Small intestine (tissue), 7 donors: ENCODE measurements at regions not wholly inside any gene's neighbourhood (a gene's known extent, or its start where the extent isn't known, plus 50 kb on each side); places are given as distances from the start of the nearest gene placed in this dataset.

Experiments
- DNase-seq, 2 donors: peaks; one replicate each; pipeline versions ENCODE4 v3.0.0 to v3.0.0-alpha.2; 2013
- FAIRE-seq: peaks from 2 replicates; lab custom pipeline; 2012; peaks lifted over from hg19 to GRCh38; lab: Jason Lieb, UNC
- H3K27ac ChIP-seq, 3 donors: one replicate each; pipeline ENCODE4 v1.5.1; 2013; ENCODE audit warnings: low read length in 2 of 3, mild to moderate bottlenecking in 2 of 3, control low read depth in 1 of 3, inconsistent platforms in 1 of 3, low read depth in 1 of 3, moderate library complexity in 1 of 3
- H3K27me3 ChIP-seq, 3 donors: one replicate each; pipeline ENCODE4 v1.6.1; 2013; ENCODE audit warnings: low read length in 3 of 3, inconsistent platforms in 1 of 3; ENCODE audit not compliant: control insufficient read depth in 3 of 3, insufficient read depth in 3 of 3
- H3K36me3 ChIP-seq, 3 donors: one replicate each; pipeline ENCODE4 v1.6.1; 2013; ENCODE audit warnings: low read length in 3 of 3, inconsistent platforms in 1 of 3, low read depth in 1 of 3, mild to moderate bottlenecking in 1 of 3, moderate library complexity in 1 of 3; ENCODE audit not compliant: control insufficient read depth in 3 of 3, insufficient read depth in 2 of 3
- H3K4me1 ChIP-seq, 3 donors: one replicate each; pipeline ENCODE4 v1.6.1; 2013; ENCODE audit warnings: low read length in 2 of 3, inconsistent platforms in 1 of 3, low read depth in 1 of 3, mild to moderate bottlenecking in 1 of 3, moderate library complexity in 1 of 3; ENCODE audit not compliant: control insufficient read depth in 3 of 3, insufficient read depth in 2 of 3
- H3K4me3 ChIP-seq, 3 donors: one replicate each; pipeline ENCODE4 v1.5.1; 2013; ENCODE audit warnings: low read length in 3 of 3, control low read depth in 1 of 3, inconsistent platforms in 1 of 3, low read depth in 1 of 3, mild to moderate bottlenecking in 1 of 3, moderate library complexity in 1 of 3
- H3K9me3 ChIP-seq, 2 donors: one replicate each; pipeline ENCODE4 v1.6.1; 2013; ENCODE audit warnings: low read depth in 1 of 2, low read length in 1 of 2; ENCODE audit not compliant: control insufficient read depth in 2 of 2, insufficient read depth in 1 of 2
- WGBS, 3 donors: extraction: QIAGEN DNeasy Blood & Tissue Kit; methylation state at CpG; one replicate each; pipeline ENCODE4 v1.1.7; 2013; 5-methylcytosine and 5-hydroxymethylcytosine counted together
- donor health status: healthy with polysubstance abuse.
- donor health status: control.
- donor health status: control.
- donor health status: Bipolar disorder and iron deficiency.
- donor health status: healthy.

- Histone ChIP-seq H3K9me3 (no peaks in the 10 kb centered on the region), H3K27me3 (peaks cover 0 to 2% (median 0%) of the 10 kb centered on the region in 3 donors), H3K27ac (no peak overlapping the region), H3K4me1 (no peaks in the 10 kb centered on the region), H3K4me3 (no peak overlapping the region), H3K36me3 (no peaks in the 10 kb centered on the region)
- DNase-seq (peak; percentile 21 to 27), FAIRE-seq (no peak)
- WGBS, 3 donors = 50 to 78% (median 60%) methylated on average over 6 of the region's 6 CpGs
Observed at GRCh38 chr5:54769072-54769471, 216.3 kb downstream of the ESM1 start.

- no peak for FAIRE-seq
Observed at GRCh38 chr5:54766748-54767147, 218.6 kb downstream of the ESM1 start.

GRCh38 chr5:54765165-54766028 is 220.0 kb downstream of the ESM1 start:
- no peaks in the 10 kb centered on the region for H3K4me1 ChIP-seq
- no peak for FAIRE-seq
- H3K27me3 ChIP-seq = peaks cover 0 to 2% (median 0%) of the 10 kb centered on the region in 3 donors
- no peak for DNase-seq
- H3K4me3 ChIP-seq = no peak overlapping the region
- H3K36me3 ChIP-seq = no peaks in the 10 kb centered on the region
- H3K9me3 ChIP-seq = no peaks in the 10 kb centered on the region
- WGBS, 3 donors = 93 to 96% (median 96%) methylated on average over 5 of the region's 5 CpGs
- H3K27ac ChIP-seq = no peak overlapping the region

More at GRCh38 chr5:54766748-54767147, 218.6 kb downstream of the ESM1 start:
- Histone ChIP-seq H3K4me1 (no peaks in the 10 kb centered on the region), H3K9me3 (no peaks in the 10 kb centered on the region), H3K27me3 (peaks cover 0 to 2% (median 0%) of the 10 kb centered on the region in 3 donors), H3K36me3 (no peaks in the 10 kb centered on the region), H3K4me3 (no peak overlapping the region), H3K27ac (no peak overlapping the region)
- WGBS, 3 donors = 41 to 93% (median 88%) methylated on average over 1 of the region's 1 CpG
- no peak for DNase-seq

GRCh38 chr5:54764102-54765090 is 221.0 kb downstream of the ESM1 start:
- Histone ChIP-seq H3K4me1 (no peaks in the 10 kb centered on the region), H3K27ac (no peak overlapping the region), H3K36me3 (no peaks in the 10 kb centered on the region), H3K9me3 (no peaks in the 10 kb centered on the region), H3K4me3 (no peak overlapping the region), H3K27me3 (no peaks in the 10 kb centered on the region)
- FAIRE-seq = no peak
- no peak for DNase-seq
- 90 to 97% (median 90%) methylated on average over 5 of the region's 5 CpGs for WGBS, 3 donors

GRCh38 chr5:54761213-54761701 is 224.1 kb downstream of the ESM1 start:
- DNase-seq = no peak
- 62 to 83% (median 78%) methylated on average over 2 of the region's 2 CpGs for WGBS, 3 donors
- Histone ChIP-seq H3K27ac (no peak overlapping the region), H3K9me3 (no peaks in the 10 kb centered on the region), H3K27me3 (no peaks in the 10 kb centered on the region), H3K4me1 (no peaks in the 10 kb centered on the region), H3K36me3 (no peaks in the 10 kb centered on the region), H3K4me3 (no peak overlapping the region)
- FAIRE-seq = no peak

GRCh38 chr5:54760182-54760935 is 225.0 kb downstream of the ESM1 start:
- no peak overlapping the region for H3K4me3 ChIP-seq
- FAIRE-seq (no peak), DNase-seq (no peak)
- 86 to 92% (median 88%) methylated on average over 6 of the region's 6 CpGs for WGBS, 3 donors
- no peak overlapping the region for H3K27ac ChIP-seq
- no peaks in the 10 kb centered on the region for H3K27me3 ChIP-seq
- no peaks in the 10 kb centered on the region for H3K4me1 ChIP-seq
- no peaks in the 10 kb centered on the region for H3K36me3 ChIP-seq
- H3K9me3 ChIP-seq = no peaks in the 10 kb centered on the region

GRCh38 chr5:54758038-54758437 is 227.4 kb downstream of the ESM1 start:
- no peak for FAIRE-seq
- Histone ChIP-seq H3K4me1 (peaks cover 0 to 2% (median 0%) of the 10 kb centered on the region in 3 donors), H3K27me3 (no peaks in the 10 kb centered on the region), H3K27ac (no peak overlapping the region), H3K4me3 (no peak overlapping the region), H3K9me3 (no peaks in the 10 kb centered on the region), H3K36me3 (no peaks in the 10 kb centered on the region)
- DNase-seq = no peak
- WGBS, 3 donors = 59 to 73% (median 67%) methylated on average over 4 of the region's 4 CpGs
